Uterus (tissue), 2 donors: ENCODE measurements at regions not wholly inside any gene's neighbourhood (a gene's known extent, or its start where the extent isn't known, plus 50 kb on each side); places are given as distances from the start of the nearest gene placed in this dataset.

Experiments
- POLR2A ChIP-seq, 2 donors: fragments of 450-650 bp; IDR thresholded peaks; one replicate each; pipeline ENCODE4 v1.6.1; 2016; ENCODE audit warnings: antibody characterized with exemption in 2 of 2, mild to moderate bottlenecking in 1 of 2, moderate library complexity in 1 of 2
- TF ChIP-seq, protein P1 (sequence below), 4 experiments: fragments of 200-600 bp in 2 of 4; fragments of 450-650 bp in 2 of 4; sonication (generic) in 2 of 4; IDR thresholded peaks; one replicate each; pipeline ENCODE4 v1.5.1; 2016 to 2019; ENCODE audit warnings: antibody characterized with exemption in 4 of 4, mild to moderate bottlenecking in 2 of 4, moderate library complexity in 1 of 4

DNA sequence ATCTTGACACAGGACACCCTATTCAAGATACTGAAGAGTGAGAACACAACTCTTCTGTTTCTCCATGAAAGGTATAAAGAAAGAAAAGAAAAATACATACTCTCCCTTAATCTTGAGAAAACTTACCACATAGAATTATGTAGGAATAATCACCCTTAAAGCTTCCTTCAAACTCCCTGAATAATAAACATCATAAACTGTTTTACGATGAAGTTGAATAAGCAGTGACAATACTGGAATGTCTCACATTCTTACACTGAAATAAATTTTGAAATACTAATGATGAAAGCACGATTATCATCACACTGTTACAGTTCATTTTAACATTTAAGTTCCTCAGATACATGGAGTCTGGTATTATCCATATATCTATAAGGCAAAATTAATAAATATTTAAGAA, 306.2 kb downstream of the IPMK start:
- TF ChIP-seq, protein P1, sequence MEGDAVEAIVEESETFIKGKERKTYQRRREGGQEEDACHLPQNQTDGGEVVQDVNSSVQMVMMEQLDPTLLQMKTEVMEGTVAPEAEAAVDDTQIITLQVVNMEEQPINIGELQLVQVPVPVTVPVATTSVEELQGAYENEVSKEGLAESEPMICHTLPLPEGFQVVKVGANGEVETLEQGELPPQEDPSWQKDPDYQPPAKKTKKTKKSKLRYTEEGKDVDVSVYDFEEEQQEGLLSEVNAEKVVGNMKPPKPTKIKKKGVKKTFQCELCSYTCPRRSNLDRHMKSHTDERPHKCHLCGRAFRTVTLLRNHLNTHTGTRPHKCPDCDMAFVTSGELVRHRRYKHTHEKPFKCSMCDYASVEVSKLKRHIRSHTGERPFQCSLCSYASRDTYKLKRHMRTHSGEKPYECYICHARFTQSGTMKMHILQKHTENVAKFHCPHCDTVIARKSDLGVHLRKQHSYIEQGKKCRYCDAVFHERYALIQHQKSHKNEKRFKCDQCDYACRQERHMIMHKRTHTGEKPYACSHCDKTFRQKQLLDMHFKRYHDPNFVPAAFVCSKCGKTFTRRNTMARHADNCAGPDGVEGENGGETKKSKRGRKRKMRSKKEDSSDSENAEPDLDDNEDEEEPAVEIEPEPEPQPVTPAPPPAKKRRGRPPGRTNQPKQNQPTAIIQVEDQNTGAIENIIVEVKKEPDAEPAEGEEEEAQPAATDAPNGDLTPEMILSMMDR (IDR thresholded peaks at IDR 0.05) = no peak
- no peak for TF ChIP-seq POLR2A (IDR thresholded peaks at IDR 0.05)
